WTC11 (cell line): ENCODE measurements at regions not wholly inside any gene's neighbourhood (a gene's known extent, or its start where the extent isn't known, plus 50 kb on each side); places are given as distances from the start of the nearest gene placed in this dataset.

ENCODE experiments used
- ATAC-seq: fragments of 200-7000 bp; cut with Tn5 transposase; 2 replicates; pipeline ENCODE4 v1.10.0; 2021; ENCODE audit warnings: mild to moderate bottlenecking, moderate library complexity
- CTCF ChIA-PET: fragments of 300-600 bp; sonication (Branson Sonifier 250); formaldehyde crosslinking; loops from one replicate; lab custom pipeline; 2021; ENCODE audit warnings: antibody characterized with exemption; lab: Charles Lee
- POLR2A ChIA-PET: fragments of 350-600 bp; sonication (Branson Sonifier 250); formaldehyde crosslinking; loops from one replicate; lab custom pipeline; 2021; ENCODE audit warnings: antibody characterized with exemption; lab: Charles Lee
- DNase-seq: peaks from one replicate; pipeline ENCODE4 v3.0.0; 2021; ENCODE audit warnings: low spot score
- H3K27ac Mint-ChIP-seq: 2 replicates; pipeline ENCODE4 v1.8.0; 2021; ENCODE audit warnings: mixed read lengths
- H3K27me3 Mint-ChIP-seq: 2 replicates; pipeline ENCODE4 v1.8.0; 2021; ENCODE audit warnings: low read depth, mild to moderate bottlenecking, moderate library complexity, mixed read lengths
- H3K36me3 Mint-ChIP-seq: 2 replicates; pipeline ENCODE4 v1.8.0; 2021; ENCODE audit warnings: mixed read lengths
- H3K4me1 Mint-ChIP-seq: 2 replicates; pipeline ENCODE4 v1.8.0; 2022; ENCODE audit warnings: mixed read lengths
- H3K4me3 Mint-ChIP-seq: 2 replicates; pipeline ENCODE4 v1.8.0; 2021; ENCODE audit warnings: mild to moderate bottlenecking, moderate library complexity, mixed read lengths
- H3K9me3 Mint-ChIP-seq: 2 replicates; pipeline ENCODE4 v1.8.0; 2021; ENCODE audit warnings: mixed read lengths
- ETV6 ChIP-seq: sonication (generic); formaldehyde crosslinking; IDR thresholded peaks from 2 replicates; pipeline ENCODE4 v1.8.1; 2022; ENCODE audit warnings: mild to moderate bottlenecking, missing genetic modification reagents
- FOXK1 ChIP-seq: sonication (generic); formaldehyde crosslinking; IDR thresholded peaks from 2 replicates; pipeline ENCODE4 v1.8.0; 2022; ENCODE audit warnings: mild to moderate bottlenecking, moderate library complexity, missing genetic modification reagents
- FOXP1 ChIP-seq: sonication (generic); formaldehyde crosslinking; IDR thresholded peaks from 2 replicates; pipeline ENCODE4 v1.8.0; 2022; ENCODE audit warnings: missing genetic modification reagents, mild to moderate bottlenecking, moderate library complexity, borderline replicate concordance
- GRHL2 ChIP-seq: fragments of 250-450 bp; sonication (Bioruptor Pico); IDR thresholded peaks from 2 replicates; pipeline ENCODE4 v1.8.0; 2022; ENCODE audit warnings: mild to moderate bottlenecking, moderate library complexity; ENCODE audit not compliant: insufficient replicate concordance, severe bottlenecking
- IRF2 ChIP-seq: sonication (generic); formaldehyde crosslinking; IDR thresholded peaks from 2 replicates; pipeline ENCODE4 v1.8.0; 2022; ENCODE audit warnings: low read depth, missing genetic modification reagents, borderline replicate concordance
- JAZF1 ChIP-seq: fragments of 250-450 bp; sonication (Bioruptor Pico); IDR thresholded peaks from 2 replicates; pipeline ENCODE4 v1.9.0; 2021; ENCODE audit warnings: moderate library complexity, mild to moderate bottlenecking, inconsistent platforms
- NR1H2 ChIP-seq: sonication (generic); formaldehyde crosslinking; IDR thresholded peaks from 2 replicates; pipeline ENCODE4 v1.9.0; 2021; ENCODE audit warnings: mild to moderate bottlenecking, moderate library complexity, missing genetic modification reagents
- OVOL2 ChIP-seq: fragments of 250-450 bp; sonication (Bioruptor Pico); IDR thresholded peaks from 2 replicates; pipeline ENCODE4 v1.9.0; 2021; ENCODE audit warnings: mild to moderate bottlenecking, borderline replicate concordance
- PRRX2 ChIP-seq: fragments of 250-450 bp; sonication (Bioruptor Pico); IDR thresholded peaks from 2 replicates; pipeline ENCODE4 v1.8.0; 2021; ENCODE audit warnings: mild to moderate bottlenecking
- RELA ChIP-seq: sonication (generic); formaldehyde crosslinking; IDR thresholded peaks from 2 replicates; pipeline ENCODE4 v1.8.1; 2022; ENCODE audit warnings: missing genetic modification reagents, mild to moderate bottlenecking, borderline replicate concordance
- RORB ChIP-seq: fragments of 250-450 bp; sonication (Bioruptor Pico); IDR thresholded peaks from 2 replicates; pipeline ENCODE4 v1.9.0; 2021; ENCODE audit warnings: mild to moderate bottlenecking
- SOX15 ChIP-seq: fragments of 250-450 bp; sonication (Bioruptor Pico); IDR thresholded peaks from 2 replicates; pipeline ENCODE4 v1.9.0; 2021; ENCODE audit warnings: mild to moderate bottlenecking
- TEAD1 ChIP-seq: sonication (generic); formaldehyde crosslinking; IDR thresholded peaks from 2 replicates; pipeline ENCODE4 v1.8.0; 2022; ENCODE audit warnings: mild to moderate bottlenecking, missing genetic modification reagents
- ZNF219 ChIP-seq: sonication (generic); formaldehyde crosslinking; IDR thresholded peaks from 2 replicates; pipeline ENCODE4 v1.8.0; 2023; ENCODE audit warnings: missing genetic modification reagents, mild to moderate bottlenecking, borderline replicate concordance
- ZNF416 ChIP-seq: fragments of 250-450 bp; sonication (Bioruptor Pico); IDR thresholded peaks from 2 replicates; pipeline ENCODE4 v1.9.0; 2021; ENCODE audit warnings: mild to moderate bottlenecking, inconsistent platforms
- TF ChIP-seq, protein P1 (sequence below): sonication (generic); formaldehyde crosslinking; IDR thresholded peaks from 2 replicates; pipeline ENCODE4 v1.8.0; 2023; ENCODE audit warnings: missing genetic modification reagents
- TF ChIP-seq, protein P2 (sequence below): sonication (generic); formaldehyde crosslinking; IDR thresholded peaks from 2 replicates; pipeline ENCODE4 v1.8.1; 2022; ENCODE audit warnings: mild to moderate bottlenecking, moderate library complexity, missing genetic modification reagents
- TF ChIP-seq, protein P3 (sequence below): sonication (generic); formaldehyde crosslinking; conservative IDR thresholded peaks from 2 replicates; pipeline ENCODE4 v1.8.1; 2022; ENCODE audit warnings: mild to moderate bottlenecking, missing genetic modification reagents
- TF ChIP-seq, protein P4 (sequence below): sonication (generic); formaldehyde crosslinking; IDR thresholded peaks from 2 replicates; pipeline ENCODE4 v1.8.1; 2023; ENCODE audit warnings: mild to moderate bottlenecking, missing genetic modification reagents, moderate library complexity
- TF ChIP-seq, protein P5 (sequence below): sonication (generic); formaldehyde crosslinking; IDR thresholded peaks from 2 replicates; pipeline ENCODE4 v1.8.0; 2022; ENCODE audit warnings: mild to moderate bottlenecking, missing genetic modification reagents
- TF ChIP-seq, protein P6 (sequence below): sonication (generic); formaldehyde crosslinking; IDR thresholded peaks from 2 replicates; pipeline ENCODE4 v1.8.0; 2023; ENCODE audit warnings: missing genetic modification reagents, mild to moderate bottlenecking, borderline replicate concordance
- TF ChIP-seq, protein P7 (sequence below): sonication (generic); formaldehyde crosslinking; IDR thresholded peaks from 2 replicates; pipeline ENCODE4 v1.8.0; 2022; ENCODE audit warnings: missing genetic modification reagents
- TF ChIP-seq, protein P8 (sequence below): sonication (generic); formaldehyde crosslinking; IDR thresholded peaks from 2 replicates; pipeline ENCODE4 v1.8.1; 2023; ENCODE audit warnings: mild to moderate bottlenecking, missing genetic modification reagents

DNA sequence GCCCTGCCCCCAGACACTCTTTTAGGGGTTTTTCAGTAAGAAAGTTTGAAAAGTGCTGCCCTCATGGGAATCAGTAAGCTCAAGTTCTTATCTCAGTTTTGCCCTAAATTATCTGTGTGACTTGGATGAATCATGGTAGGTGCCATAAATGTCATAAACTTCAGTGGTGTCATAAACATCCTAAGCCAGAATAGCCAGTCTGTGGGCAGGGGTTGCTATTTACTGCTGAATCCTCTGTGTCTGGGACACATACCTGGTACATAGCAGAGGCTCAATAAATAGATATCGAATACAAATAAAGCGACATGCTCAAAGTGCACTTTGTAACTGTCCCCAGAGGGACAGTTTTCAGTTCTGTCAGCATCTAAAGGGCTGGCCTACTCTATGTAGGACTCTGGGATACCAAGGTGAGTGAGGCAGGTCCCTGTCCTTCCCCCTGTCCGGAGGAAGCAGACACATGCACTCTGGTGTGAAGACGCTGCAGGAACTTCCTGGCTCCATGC is 502.1 kb downstream of the RPS24 start (continued):
- TF ChIP-seq, protein P1, sequence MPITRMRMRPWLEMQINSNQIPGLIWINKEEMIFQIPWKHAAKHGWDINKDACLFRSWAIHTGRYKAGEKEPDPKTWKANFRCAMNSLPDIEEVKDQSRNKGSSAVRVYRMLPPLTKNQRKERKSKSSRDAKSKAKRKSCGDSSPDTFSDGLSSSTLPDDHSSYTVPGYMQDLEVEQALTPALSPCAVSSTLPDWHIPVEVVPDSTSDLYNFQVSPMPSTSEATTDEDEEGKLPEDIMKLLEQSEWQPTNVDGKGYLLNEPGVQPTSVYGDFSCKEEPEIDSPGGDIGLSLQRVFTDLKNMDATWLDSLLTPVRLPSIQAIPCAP: no peak
- TF ChIP-seq, protein P2, sequence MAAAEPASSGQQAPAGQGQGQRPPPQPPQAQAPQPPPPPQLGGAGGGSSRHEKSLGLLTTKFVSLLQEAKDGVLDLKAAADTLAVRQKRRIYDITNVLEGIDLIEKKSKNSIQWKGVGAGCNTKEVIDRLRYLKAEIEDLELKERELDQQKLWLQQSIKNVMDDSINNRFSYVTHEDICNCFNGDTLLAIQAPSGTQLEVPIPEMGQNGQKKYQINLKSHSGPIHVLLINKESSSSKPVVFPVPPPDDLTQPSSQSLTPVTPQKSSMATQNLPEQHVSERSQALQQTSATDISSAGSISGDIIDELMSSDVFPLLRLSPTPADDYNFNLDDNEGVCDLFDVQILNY: no peak
- no peak for TF ChIP-seq ZNF219
- no peak for TF ChIP-seq RELA
- TF ChIP-seq, protein P3, sequence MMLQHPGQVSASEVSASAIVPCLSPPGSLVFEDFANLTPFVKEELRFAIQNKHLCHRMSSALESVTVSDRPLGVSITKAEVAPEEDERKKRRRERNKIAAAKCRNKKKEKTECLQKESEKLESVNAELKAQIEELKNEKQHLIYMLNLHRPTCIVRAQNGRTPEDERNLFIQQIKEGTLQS (CRISPR knock-in tag): no peak
- no peak for TF ChIP-seq OVOL2 (CRISPR knock-in tag)
- TF ChIP-seq JAZF1 (CRISPR knock-in tag): no peak
- no peak for TF ChIP-seq TEAD1 (CRISPR knock-in tag)
- TF ChIP-seq ETV6: no peak
- TF ChIP-seq, protein P4, sequence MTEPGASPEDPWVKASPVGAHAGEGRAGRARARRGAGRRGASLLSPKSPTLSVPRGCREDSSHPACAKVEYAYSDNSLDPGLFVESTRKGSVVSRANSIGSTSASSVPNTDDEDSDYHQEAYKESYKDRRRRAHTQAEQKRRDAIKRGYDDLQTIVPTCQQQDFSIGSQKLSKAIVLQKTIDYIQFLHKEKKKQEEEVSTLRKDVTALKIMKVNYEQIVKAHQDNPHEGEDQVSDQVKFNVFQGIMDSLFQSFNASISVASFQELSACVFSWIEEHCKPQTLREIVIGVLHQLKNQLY (CRISPR knock-in tag): no peak

DNA sequence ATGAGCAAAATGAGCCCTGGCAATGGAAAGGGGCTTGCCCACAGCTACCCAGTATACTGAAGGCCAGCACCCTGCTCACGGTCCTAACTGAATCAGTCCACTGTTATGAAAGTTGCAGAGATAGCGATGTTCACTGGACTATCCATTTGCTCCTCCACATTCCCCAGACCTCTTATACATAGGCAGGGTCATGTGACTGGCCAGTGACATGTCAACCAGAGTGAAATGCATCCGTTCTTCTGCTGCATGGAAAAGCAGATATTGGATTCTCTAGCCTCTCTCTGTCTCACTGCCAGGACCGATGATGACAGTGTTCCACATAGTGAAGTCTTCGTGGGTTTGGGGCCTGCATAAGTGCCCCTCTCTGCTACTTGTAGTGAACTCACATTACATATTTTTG is 503.4 kb downstream of the RPS24 start:
- ChIA-PET CTCF (no interaction called here), POLR2A (no interaction called here)
- peaks cover under 1% of the 10 kb centered on the region; the same call in 1 of the 2 replicates for H3K4me1 Mint-ChIP-seq
- H3K9me3 Mint-ChIP-seq: peaks cover 10% of the 10 kb centered on the region
- H3K4me3 Mint-ChIP-seq: no peak overlapping the region
- no peak overlapping the region for H3K27ac Mint-ChIP-seq
- ATAC-seq (no peak), DNase-seq (no peak)
- no peaks in the 10 kb centered on the region; the same call in 1 of the 2 replicates for H3K27me3 Mint-ChIP-seq
- H3K36me3 Mint-ChIP-seq: no peaks in the 10 kb centered on the region
- TF ChIP-seq TEAD1 (CRISPR knock-in tag) (no peak), NR1H2 (CRISPR knock-in tag) (no peak), PRRX2 (CRISPR knock-in tag) (no peak), FOXK1 (CRISPR knock-in tag) (no peak), SOX15 (CRISPR knock-in tag) (no peak), FOXP1 (CRISPR knock-in tag) (no peak), RORB (no peak), ZNF416 (CRISPR knock-in tag) (no peak), GRHL2 (CRISPR knock-in tag) (no peak), IRF2 (CRISPR knock-in tag) (no peak)
- TF ChIP-seq, protein P5, sequence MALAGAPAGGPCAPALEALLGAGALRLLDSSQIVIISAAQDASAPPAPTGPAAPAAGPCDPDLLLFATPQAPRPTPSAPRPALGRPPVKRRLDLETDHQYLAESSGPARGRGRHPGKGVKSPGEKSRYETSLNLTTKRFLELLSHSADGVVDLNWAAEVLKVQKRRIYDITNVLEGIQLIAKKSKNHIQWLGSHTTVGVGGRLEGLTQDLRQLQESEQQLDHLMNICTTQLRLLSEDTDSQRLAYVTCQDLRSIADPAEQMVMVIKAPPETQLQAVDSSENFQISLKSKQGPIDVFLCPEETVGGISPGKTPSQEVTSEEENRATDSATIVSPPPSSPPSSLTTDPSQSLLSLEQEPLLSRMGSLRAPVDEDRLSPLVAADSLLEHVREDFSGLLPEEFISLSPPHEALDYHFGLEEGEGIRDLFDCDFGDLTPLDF (CRISPR knock-in tag): no peak
- TF ChIP-seq, protein P6, sequence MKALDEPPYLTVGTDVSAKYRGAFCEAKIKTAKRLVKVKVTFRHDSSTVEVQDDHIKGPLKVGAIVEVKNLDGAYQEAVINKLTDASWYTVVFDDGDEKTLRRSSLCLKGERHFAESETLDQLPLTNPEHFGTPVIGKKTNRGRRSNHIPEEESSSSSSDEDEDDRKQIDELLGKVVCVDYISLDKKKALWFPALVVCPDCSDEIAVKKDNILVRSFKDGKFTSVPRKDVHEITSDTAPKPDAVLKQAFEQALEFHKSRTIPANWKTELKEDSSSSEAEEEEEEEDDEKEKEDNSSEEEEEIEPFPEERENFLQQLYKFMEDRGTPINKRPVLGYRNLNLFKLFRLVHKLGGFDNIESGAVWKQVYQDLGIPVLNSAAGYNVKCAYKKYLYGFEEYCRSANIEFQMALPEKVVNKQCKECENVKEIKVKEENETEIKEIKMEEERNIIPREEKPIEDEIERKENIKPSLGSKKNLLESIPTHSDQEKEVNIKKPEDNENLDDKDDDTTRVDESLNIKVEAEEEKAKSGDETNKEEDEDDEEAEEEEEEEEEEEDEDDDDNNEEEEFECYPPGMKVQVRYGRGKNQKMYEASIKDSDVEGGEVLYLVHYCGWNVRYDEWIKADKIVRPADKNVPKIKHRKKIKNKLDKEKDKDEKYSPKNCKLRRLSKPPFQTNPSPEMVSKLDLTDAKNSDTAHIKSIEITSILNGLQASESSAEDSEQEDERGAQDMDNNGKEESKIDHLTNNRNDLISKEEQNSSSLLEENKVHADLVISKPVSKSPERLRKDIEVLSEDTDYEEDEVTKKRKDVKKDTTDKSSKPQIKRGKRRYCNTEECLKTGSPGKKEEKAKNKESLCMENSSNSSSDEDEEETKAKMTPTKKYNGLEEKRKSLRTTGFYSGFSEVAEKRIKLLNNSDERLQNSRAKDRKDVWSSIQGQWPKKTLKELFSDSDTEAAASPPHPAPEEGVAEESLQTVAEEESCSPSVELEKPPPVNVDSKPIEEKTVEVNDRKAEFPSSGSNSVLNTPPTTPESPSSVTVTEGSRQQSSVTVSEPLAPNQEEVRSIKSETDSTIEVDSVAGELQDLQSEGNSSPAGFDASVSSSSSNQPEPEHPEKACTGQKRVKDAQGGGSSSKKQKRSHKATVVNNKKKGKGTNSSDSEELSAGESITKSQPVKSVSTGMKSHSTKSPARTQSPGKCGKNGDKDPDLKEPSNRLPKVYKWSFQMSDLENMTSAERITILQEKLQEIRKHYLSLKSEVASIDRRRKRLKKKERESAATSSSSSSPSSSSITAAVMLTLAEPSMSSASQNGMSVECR (CRISPR knock-in tag): no peak
- TF ChIP-seq, protein P7, sequence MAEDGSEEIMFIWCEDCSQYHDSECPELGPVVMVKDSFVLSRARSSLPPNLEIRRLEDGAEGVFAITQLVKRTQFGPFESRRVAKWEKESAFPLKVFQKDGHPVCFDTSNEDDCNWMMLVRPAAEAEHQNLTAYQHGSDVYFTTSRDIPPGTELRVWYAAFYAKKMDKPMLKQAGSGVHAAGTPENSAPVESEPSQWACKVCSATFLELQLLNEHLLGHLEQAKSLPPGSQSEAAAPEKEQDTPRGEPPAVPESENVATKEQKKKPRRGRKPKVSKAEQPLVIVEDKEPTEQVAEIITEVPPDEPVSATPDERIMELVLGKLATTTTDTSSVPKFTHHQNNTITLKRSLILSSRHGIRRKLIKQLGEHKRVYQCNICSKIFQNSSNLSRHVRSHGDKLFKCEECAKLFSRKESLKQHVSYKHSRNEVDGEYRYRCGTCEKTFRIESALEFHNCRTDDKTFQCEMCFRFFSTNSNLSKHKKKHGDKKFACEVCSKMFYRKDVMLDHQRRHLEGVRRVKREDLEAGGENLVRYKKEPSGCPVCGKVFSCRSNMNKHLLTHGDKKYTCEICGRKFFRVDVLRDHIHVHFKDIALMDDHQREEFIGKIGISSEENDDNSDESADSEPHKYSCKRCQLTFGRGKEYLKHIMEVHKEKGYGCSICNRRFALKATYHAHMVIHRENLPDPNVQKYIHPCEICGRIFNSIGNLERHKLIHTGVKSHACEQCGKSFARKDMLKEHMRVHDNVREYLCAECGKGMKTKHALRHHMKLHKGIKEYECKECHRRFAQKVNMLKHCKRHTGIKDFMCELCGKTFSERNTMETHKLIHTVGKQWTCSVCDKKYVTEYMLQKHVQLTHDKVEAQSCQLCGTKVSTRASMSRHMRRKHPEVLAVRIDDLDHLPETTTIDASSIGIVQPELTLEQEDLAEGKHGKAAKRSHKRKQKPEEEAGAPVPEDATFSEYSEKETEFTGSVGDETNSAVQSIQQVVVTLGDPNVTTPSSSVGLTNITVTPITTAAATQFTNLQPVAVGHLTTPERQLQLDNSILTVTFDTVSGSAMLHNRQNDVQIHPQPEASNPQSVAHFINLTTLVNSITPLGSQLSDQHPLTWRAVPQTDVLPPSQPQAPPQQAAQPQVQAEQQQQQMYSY (CRISPR knock-in tag): no peak
- TF ChIP-seq, protein P8, sequence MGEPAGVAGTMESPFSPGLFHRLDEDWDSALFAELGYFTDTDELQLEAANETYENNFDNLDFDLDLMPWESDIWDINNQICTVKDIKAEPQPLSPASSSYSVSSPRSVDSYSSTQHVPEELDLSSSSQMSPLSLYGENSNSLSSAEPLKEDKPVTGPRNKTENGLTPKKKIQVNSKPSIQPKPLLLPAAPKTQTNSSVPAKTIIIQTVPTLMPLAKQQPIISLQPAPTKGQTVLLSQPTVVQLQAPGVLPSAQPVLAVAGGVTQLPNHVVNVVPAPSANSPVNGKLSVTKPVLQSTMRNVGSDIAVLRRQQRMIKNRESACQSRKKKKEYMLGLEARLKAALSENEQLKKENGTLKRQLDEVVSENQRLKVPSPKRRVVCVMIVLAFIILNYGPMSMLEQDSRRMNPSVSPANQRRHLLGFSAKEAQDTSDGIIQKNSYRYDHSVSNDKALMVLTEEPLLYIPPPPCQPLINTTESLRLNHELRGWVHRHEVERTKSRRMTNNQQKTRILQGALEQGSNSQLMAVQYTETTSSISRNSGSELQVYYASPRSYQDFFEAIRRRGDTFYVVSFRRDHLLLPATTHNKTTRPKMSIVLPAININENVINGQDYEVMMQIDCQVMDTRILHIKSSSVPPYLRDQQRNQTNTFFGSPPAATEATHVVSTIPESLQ (CRISPR knock-in tag): no peak
- TF ChIP-seq, protein P2: no peak
